ENCODE measurements at regions not wholly inside any gene's neighbourhood (a gene's known extent, or its start where the extent isn't known, plus 50 kb on each side); places are given as distances from the start of the nearest gene placed in this dataset.

DNA sequence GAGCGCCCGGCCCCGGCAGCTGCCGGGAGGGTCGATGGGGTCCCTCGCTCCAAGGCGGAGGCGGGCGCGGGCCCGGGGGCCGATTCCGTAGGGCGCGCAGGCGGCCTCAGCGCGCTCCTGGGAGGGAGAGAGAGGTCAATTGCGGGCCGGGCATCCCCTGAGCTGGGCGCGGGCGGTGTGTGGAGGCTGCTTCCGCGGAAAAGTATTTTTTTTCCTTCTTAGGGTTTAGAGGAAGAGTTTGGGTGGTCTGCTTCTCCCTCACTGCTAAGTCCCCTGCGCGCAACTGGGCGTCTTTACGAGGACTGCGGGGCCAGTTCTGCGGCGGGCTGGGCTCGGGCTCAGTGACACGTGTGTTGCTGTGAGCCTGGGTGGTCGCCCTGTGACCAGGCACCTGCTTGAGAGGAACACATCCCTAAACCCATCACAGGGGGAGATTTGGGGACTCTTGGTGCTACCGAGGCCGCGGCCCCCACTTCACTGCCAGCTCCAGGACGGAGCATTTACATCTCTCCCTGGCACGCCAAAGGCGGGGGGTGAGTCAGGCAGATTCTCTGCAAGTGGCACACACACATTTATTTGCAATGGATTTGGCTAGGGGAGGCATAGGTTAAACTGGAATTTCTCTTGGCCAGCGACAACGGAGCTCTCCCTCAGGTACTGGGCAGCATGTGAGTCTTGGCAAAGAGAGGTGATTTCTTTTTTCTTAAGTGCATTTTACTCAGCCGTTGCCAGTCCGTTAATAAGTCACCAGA lies 151.2 kb upstream of the SLC4A4 start:
- TF ChIP-seq CREB1 (IDR thresholded peaks at IDR 0.05; ENCODE audit: low read depth), result no peak

DNA sequence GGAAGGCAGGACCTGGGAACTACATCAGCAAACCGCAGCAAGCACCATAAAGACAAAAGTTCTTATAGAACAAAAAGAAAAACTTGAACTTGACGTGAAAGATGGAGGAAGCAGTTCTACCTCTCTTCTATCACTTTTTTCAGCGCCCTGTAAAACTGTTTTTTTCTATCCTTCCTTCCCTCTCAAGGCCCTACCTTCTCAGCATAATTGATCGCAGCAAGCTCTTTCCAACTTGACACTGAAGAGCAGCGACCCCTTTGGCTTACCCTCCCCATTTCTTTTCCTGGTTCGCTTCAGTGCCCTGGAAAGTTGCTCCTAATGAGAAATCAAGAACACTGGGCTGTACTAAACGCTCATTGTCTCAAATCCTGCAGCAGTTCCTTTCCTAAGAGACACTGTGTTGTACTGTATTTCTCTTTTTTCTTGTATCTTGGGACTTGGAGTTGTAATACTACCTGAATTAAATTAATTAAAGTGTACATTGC lies 150.6 kb upstream of the SLC4A4 start:
- TF ChIP-seq, protein P1, sequence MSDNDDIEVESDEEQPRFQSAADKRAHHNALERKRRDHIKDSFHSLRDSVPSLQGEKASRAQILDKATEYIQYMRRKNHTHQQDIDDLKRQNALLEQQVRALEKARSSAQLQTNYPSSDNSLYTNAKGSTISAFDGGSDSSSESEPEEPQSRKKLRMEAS (IDR thresholded peaks at IDR 0.05), result no peak
- TF ChIP-seq TEAD4 (IDR thresholded peaks at IDR 0.05) (no peak), CREB1 (IDR thresholded peaks at IDR 0.05; ENCODE audit: low read depth) (no peak), EGR1 (IDR thresholded peaks at IDR 0.05) (no peak), RAD21 (IDR thresholded peaks at IDR 0.05; ENCODE audit: low read depth) (no peak)

DNA sequence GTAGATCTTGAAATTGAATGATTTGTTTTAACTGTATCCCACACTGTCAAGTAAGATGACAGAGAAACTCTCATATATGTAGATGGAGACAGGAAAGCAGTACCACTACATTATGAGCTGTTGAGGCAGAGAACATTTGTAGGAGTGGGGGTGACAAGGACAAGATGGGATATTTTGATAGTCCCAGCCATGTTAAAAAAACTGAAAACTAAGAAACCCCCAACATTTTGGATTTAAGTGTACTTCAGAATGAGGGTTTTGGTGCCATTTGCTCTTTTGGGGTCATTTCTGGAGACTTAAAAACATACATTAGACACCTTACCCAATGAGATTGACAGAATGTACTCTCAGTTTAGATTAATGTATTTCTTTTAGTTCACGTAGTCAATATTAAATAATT lies 149.9 kb upstream of the SLC4A4 start:
- TF ChIP-seq YY1 (IDR thresholded peaks at IDR 0.05; ENCODE audit: low read depth), result no peak
- no peak for TF ChIP-seq NFIC (IDR thresholded peaks at IDR 0.05)
- no peak for TF ChIP-seq USF1 (IDR thresholded peaks at IDR 0.05)
- TF ChIP-seq TAF1 (IDR thresholded peaks at IDR 0.05; ENCODE audit: low read depth), result no peak
- no peak for TF ChIP-seq EP300 (IDR thresholded peaks at IDR 0.05; ENCODE audit: borderline replicate concordance)
- TF ChIP-seq CREB1 (IDR thresholded peaks at IDR 0.05; ENCODE audit: low read depth), result no peak

GRCh38 chr4:71189471-71189870 lies 149.3 kb upstream of the SLC4A4 start:
- TF ChIP-seq, protein P1 (IDR thresholded peaks at IDR 0.05), result no peak
- TF ChIP-seq EP300 (IDR thresholded peaks at IDR 0.05; ENCODE audit: borderline replicate concordance) (no peak), CEBPB (IDR thresholded peaks at IDR 0.05) (no peak), TAF1 (IDR thresholded peaks at IDR 0.05; ENCODE audit: low read depth) (no peak), RAD21 (IDR thresholded peaks at IDR 0.05; ENCODE audit: low read depth) (no peak), USF1 (IDR thresholded peaks at IDR 0.05) (no peak), CREB1 (IDR thresholded peaks at IDR 0.05; ENCODE audit: low read depth) (no peak), YY1 (IDR thresholded peaks at IDR 0.05; ENCODE audit: low read depth) (no peak), ZBTB7A (IDR thresholded peaks at IDR 0.05; ENCODE audit: low read depth) (no peak), EGR1 (IDR thresholded peaks at IDR 0.05) (no peak), FOXM1 (IDR thresholded peaks at IDR 0.05; ENCODE audit: borderline replicate concordance, low read depth) (no peak), TEAD4 (IDR thresholded peaks at IDR 0.05) (no peak), NFIC (IDR thresholded peaks at IDR 0.05) (no peak), TCF12 (IDR thresholded peaks at IDR 0.05; ENCODE audit: low read depth) (no peak)
- TF ChIP-seq, protein P2, sequence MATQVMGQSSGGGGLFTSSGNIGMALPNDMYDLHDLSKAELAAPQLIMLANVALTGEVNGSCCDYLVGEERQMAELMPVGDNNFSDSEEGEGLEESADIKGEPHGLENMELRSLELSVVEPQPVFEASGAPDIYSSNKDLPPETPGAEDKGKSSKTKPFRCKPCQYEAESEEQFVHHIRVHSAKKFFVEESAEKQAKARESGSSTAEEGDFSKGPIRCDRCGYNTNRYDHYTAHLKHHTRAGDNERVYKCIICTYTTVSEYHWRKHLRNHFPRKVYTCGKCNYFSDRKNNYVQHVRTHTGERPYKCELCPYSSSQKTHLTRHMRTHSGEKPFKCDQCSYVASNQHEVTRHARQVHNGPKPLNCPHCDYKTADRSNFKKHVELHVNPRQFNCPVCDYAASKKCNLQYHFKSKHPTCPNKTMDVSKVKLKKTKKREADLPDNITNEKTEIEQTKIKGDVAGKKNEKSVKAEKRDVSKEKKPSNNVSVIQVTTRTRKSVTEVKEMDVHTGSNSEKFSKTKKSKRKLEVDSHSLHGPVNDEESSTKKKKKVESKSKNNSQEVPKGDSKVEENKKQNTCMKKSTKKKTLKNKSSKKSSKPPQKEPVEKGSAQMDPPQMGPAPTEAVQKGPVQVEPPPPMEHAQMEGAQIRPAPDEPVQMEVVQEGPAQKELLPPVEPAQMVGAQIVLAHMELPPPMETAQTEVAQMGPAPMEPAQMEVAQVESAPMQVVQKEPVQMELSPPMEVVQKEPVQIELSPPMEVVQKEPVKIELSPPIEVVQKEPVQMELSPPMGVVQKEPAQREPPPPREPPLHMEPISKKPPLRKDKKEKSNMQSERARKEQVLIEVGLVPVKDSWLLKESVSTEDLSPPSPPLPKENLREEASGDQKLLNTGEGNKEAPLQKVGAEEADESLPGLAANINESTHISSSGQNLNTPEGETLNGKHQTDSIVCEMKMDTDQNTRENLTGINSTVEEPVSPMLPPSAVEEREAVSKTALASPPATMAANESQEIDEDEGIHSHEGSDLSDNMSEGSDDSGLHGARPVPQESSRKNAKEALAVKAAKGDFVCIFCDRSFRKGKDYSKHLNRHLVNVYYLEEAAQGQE (IDR thresholded peaks at IDR 0.05; ENCODE audit: low read depth), result no peak

GRCh38 chr4:71194454-71194853 lies 144.4 kb upstream of the SLC4A4 start:
- TF ChIP-seq TAF1 (IDR thresholded peaks at IDR 0.05; ENCODE audit: low read depth) (no peak), CREB1 (IDR thresholded peaks at IDR 0.05; ENCODE audit: low read depth) (no peak), EP300 (IDR thresholded peaks at IDR 0.05; ENCODE audit: borderline replicate concordance) (no peak)
- TF ChIP-seq, protein P2 (IDR thresholded peaks at IDR 0.05; ENCODE audit: low read depth), result no peak

DNA sequence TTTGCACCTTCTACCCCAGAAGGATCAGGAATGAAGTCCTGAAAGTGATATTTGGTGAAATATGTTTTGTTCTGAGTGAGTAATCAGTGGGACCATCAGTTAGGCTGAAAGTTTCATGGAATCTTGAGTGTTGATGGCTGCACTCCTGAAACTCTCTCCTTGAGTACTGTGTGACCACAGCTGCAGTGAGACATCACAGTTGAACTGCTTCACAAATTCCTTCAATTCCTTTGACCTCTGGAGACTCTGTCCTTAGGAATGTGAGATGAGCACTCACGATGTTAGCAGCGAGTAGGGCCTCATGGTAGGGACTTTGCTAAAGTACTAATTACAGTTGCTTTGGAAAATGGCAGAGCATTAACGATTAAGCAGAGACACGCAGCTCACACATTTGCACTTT lies 142.9 kb upstream of the SLC4A4 start:
- TF ChIP-seq EGR1 (IDR thresholded peaks at IDR 0.05) (no peak), FOXM1 (IDR thresholded peaks at IDR 0.05; ENCODE audit: borderline replicate concordance, low read depth) (no peak), CEBPB (IDR thresholded peaks at IDR 0.05) (no peak), TCF12 (IDR thresholded peaks at IDR 0.05; ENCODE audit: low read depth) (no peak)
- TF ChIP-seq, protein P1 (IDR thresholded peaks at IDR 0.05), result no peak
